NOMO-1 (cell line): ENCODE measurements at regions not wholly inside any gene's neighbourhood (a gene's known extent, or its start where the extent isn't known, plus 50 kb on each side); places are given as distances from the start of the nearest gene placed in this dataset.
"Not testable (repeated sequence)": the region's sequence is repeated elsewhere in the genome, so short reads cannot be mapped to it uniquely, and the experiment has no call there.

ENCODE experiments used
- DNase-seq, 2 experiments: peaks; one replicate each; lab custom pipeline; 2025; ENCODE audit not compliant: unreplicated experiment in 2 of 2; lab: John Stamatoyannopoulos, UW

DNA sequence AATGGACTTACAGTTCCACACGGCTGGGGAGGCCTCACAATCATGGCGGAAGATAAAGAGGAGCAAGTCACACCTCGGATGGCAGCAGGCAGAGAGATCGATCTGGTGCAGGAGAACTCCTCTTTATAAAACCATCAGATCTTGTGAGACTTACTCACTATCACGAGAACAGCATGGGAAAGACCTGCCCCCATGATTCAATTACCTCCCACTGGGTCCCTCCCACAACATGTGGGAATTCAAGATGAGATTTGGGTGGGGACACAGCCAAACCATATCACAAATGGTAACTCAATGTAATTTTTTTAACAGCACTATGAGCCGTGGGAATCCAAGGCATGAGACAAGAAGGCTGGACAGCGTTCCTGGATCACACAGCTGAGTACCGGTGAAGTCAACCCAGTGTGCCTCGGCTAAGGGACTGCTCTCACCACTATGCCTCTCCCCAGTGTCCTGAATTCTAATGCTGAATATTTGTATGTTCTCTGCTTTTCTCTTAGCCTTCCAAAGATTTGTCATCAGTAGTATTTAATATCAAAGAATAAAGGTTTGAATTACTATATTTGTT lies 84.3 kb downstream of the IRS2 start:
- DNase-seq, result not testable (repeated sequence)

- peak; percentile 81 to 87 for DNase-seq
These were observed 86.2 kb downstream of the IRS2 start for GRCh38 chr13:109700176-109700575.

DNA sequence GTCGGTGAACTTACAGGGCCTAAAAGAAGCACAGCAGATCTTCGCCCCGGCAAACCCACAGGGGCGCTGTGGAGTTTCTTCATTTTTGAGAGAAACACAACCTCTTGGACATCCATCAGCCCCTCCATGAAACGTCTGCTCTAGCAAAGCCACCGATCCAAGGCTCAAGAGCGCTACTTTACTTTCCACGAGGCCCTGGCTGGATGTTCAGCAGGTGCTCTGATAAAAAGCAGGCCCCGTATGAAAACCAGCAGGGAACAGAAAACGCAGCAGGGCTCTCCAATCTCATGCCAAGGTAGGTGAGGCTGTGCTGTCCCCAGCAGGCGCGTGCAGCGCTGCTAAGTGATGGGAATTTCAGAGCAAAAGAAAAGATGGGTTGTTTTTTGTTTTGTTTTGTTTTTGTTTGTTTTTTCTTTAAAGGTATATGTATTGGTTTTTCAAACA lies 86.7 kb downstream of the IRS2 start:
- no peak for DNase-seq

DNA sequence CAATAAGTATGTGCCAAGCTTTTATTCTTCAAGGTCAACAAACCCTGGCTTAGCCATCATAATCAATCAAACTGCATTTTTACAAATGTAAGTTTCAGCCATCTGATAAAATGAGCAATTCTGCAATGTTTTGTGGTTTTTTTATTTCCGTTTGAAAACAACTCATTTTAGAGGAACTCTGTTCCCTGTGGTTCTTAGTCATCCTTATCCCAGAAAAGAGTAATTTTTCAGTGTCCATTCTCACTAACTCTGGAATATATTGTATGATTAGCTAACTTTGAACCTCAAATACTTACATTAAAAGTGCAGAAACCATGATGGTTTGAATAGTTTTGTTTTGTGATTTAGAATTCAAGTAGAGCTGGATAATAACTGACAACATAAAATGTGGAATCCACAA lies 87.6 kb downstream of the IRS2 start:
- DNase-seq, result peak in 1 of 2 experiments; percentile 56

DNA sequence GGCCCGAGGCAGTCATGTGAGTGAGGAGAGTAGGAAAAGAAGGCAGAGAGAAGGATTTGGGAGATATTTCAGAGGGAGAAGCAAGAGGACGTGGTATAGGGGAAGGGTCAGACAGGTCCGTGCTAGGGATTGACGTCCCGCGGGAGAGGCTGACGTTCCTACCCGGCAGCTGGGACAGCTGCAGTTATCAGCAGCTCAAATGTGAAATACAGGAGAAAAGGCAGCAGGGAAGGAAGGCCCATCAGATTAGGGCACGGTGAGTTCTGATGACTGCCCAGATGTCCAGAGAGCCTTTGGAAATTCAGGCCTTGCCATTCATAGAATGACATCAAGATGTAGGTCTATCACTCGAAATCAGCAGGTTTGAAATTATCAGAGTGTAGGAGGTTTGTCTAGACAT lies 88.4 kb downstream of the IRS2 start:
- DNase-seq, result no peak

- DNase-seq, result no peak
These were observed 90.8 kb downstream of the IRS2 start for GRCh38 chr13:109695402-109696190.

DNA sequence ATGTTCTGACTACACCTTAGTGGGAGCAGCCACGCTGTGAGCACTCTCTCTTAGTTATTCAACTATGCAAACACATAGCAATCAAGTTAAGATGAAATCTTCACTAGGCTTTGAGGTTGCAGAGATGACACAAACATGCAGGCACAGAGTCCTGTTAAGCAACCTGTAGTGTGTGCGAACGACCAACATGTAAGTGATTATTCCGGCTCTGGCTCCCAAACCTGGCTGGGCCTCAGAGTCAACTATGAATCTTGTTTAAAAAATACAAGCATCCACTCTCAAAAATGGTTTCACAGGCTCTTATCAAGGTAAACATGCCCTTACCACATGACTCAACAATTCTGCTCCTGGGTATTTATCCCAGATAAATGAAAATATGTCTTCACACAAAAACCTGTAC lies 91.4 kb downstream of the IRS2 start:
- DNase-seq, result no peak

- no peak for DNase-seq
These were observed 93.2 kb downstream of the IRS2 start for GRCh38 chr13:109693213-109693612.

DNA sequence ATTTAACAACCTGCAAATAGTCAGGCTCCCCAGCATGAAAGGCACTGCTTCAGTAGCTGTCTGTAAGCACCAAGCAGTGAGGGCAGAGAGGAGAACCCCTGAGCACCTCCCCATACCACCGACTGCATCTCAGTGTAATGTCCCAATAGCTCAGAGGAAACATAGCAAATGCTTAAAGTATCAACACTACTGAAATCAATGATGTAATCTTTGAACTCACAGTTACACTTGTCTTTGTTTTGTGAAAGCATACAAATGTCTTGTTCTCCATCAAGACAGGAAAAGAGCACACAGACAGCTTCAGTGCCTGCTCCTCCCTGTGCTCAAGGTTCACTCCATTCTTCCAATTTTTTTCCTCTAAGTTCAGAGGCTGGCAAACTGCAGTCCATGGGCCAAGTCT lies 94.7 kb downstream of the IRS2 start:
- no peak for DNase-seq

- DNase-seq, result no peak
These were observed 98.6 kb downstream of the IRS2 start for GRCh38 chr13:109687559-109688448.

DNA sequence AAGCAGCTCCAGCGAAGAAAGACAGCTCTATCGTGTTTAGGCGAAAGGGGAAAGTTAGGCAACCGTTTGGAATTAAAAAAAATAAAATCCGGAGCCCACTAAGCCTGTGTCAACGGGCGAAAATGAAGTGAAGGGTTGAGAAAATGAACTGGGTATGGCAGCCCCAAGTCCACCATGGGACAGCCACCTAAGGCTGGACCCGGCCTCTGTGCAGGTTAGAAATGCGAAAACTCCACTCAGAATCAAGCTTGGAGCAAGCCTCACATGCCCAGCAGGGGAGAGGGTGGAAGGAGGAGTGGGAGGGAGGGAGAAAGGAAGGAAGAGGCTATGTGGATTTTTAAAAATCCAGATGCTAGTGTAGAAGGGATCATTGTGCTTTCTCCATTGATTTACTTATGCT lies 101.2 kb downstream of the IRS2 start:
- no peak for DNase-seq

DNA sequence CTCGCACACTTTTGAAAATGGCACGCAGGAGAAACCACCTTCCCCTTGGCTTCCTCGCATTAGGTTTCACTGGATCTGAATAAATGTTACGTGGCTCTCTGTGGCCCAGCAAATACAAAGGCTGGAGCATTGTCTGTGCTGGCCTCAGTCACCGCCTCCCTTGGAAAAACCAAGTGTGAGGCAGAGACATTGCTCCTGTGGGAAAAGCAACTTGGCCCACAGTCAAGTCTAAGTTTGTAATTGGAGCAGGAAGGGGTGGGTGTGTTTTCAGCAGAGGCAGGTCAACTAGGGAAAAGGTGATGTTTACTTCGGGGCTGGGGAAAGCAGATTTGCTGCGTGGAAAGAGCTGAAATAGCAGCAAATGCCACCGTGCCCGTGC lies 101.6 kb downstream of the IRS2 start:
- no peak for DNase-seq

DNA sequence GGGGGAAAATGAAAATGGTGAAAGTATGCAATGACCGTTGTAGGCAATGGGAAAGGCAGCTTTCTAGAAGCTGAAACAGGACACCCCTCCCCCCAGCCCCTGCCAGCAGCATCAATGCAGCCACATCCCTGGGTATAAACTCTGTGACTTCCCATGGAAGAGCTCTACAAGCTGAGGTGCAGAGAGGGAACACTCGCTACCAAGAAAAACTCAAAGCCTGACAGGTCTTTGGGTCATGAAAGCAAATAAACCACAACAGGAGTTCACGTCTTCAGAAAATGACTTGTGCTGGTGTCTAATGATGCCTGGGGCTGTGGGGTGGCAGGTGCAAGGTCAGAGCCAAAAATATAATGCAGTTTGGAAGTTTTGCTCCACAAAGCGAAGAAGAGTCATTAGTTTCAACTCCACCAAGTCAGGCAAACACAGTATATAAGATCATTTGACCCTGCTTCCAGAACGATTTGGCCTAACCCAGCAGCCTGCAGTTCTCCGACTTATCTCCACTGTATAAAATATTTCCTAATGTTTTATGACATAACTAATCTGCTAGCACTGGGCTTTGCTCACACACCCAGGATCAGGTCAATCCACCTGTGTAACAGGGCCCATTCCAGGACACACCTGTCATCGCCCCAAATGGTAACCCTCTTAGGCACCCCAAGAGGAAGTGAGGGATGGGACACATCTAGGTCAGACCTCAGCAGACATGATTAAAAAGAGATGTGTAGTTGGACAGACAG lies 102.1 kb downstream of the IRS2 start:
- no peak for DNase-seq

- no peak for DNase-seq
These were observed 103.7 kb downstream of the IRS2 start for GRCh38 chr13:109682534-109683244.

DNA sequence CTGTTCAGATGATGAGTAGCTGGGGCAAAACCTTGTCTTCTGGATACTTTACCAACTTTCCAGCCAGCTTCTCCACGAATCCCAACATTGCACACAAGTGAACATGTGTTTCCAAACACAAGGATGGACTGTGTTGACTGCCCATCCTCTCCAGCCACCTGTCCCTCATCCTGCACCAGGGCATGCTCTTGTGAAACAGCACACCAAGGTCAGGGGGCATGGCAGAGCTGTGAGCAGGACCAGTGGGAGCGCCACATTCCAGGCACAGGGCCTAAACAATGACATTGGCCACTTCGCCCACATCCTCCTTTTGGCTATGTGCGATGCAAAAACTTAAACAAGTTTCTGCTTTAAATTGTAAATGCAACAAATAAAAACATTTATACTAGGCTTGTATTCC lies 105.5 kb downstream of the IRS2 start:
- DNase-seq, result no peak

DNA sequence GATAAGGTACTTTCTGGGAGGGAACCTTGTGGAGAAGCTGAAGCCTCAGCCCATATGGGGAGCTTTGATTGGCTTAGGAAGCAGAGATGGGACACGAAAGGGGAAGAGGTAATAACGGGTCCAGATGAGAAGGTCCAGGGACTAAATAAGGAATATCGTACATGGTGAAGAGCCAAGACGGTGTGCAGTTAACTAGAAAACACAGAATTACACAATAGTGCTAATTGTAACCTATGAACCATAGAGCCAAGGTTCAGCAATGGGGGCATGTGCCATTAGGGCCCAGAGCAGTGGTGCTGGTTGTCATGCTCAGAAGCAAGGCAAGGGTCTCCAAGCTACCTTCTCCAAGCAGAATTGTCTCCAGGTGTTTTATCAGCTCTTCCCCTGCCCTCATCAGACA lies 106.1 kb downstream of the IRS2 start:
- DNase-seq, result no peak

- no peak for DNase-seq
These were observed 107.9 kb downstream of the IRS2 start for GRCh38 chr13:109678459-109678858.

GRCh38 chr13:109677206-109677605 lies 109.2 kb downstream of the IRS2 start:
- no peak for DNase-seq

DNA sequence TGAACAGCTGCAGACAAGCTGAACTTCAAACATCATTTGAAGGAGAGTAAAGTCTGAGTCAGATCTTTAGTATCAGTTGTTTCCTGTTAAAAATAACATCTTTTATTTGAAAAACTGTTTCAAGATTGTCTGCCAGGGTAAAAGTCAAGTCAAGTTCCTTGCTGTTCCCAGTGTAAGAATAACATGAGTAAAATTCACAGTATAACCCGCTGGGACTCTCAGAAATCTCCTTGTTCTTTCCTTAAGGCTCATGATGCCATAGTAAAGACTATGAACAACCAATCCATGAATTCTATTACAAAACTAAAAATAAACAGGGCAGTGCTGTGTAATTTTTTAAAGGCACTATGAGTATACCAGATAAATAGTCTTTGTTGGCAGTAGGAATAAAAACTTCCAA lies 112.9 kb downstream of the IRS2 start:
- DNase-seq, result no peak

- DNase-seq, result no peak
These were observed 113.8 kb downstream of the IRS2 start for GRCh38 chr13:109672545-109672944.
